Fibroblast of villous mesenchyme (primary cell): ENCODE measurements at regions not wholly inside any gene's neighbourhood (a gene's known extent, or its start where the extent isn't known, plus 50 kb on each side); places are given as distances from the start of the nearest gene placed in this dataset.

ENCODE experiments used
- DNase-seq: peaks from one replicate; pipeline ENCODE4 v3.0.0-alpha.2; 2010; ENCODE audit warnings: low read depth
- H3K4me3 ChIP-seq: 2 replicates; pipeline ENCODE4 v1.5.1; 2011; ENCODE audit warnings: low read depth, mild to moderate bottlenecking, low read length
- TF ChIP-seq, protein P1 (sequence below): IDR thresholded peaks from 2 replicates; pipeline ENCODE4 v1.5.1; 2012; ENCODE audit warnings: low read depth, mild to moderate bottlenecking, low read length; ENCODE audit not compliant: insufficient read depth

DNA sequence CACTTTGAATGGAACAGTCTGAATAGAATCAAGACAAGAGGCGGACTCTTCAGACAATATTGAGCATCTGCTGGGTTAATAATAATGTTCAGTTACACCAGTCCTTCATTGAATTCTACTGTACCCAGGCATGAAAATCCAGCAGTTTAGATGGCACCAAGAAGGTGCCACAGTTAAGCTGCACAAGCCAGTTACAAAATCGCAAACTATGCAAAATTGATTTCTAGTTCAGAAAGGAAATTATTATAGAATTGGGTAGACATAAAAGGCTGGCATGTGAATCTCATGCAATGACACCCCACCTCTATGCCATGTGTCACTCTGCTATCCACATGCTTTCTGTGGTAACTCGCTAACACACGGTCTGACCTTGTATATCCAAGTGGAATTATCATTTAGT, 105.8 kb upstream of the VCX3A start:
- no peak overlapping the region for H3K4me3 ChIP-seq
- no peak for DNase-seq
- TF ChIP-seq, protein P1, sequence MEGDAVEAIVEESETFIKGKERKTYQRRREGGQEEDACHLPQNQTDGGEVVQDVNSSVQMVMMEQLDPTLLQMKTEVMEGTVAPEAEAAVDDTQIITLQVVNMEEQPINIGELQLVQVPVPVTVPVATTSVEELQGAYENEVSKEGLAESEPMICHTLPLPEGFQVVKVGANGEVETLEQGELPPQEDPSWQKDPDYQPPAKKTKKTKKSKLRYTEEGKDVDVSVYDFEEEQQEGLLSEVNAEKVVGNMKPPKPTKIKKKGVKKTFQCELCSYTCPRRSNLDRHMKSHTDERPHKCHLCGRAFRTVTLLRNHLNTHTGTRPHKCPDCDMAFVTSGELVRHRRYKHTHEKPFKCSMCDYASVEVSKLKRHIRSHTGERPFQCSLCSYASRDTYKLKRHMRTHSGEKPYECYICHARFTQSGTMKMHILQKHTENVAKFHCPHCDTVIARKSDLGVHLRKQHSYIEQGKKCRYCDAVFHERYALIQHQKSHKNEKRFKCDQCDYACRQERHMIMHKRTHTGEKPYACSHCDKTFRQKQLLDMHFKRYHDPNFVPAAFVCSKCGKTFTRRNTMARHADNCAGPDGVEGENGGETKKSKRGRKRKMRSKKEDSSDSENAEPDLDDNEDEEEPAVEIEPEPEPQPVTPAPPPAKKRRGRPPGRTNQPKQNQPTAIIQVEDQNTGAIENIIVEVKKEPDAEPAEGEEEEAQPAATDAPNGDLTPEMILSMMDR = no peak

DNA sequence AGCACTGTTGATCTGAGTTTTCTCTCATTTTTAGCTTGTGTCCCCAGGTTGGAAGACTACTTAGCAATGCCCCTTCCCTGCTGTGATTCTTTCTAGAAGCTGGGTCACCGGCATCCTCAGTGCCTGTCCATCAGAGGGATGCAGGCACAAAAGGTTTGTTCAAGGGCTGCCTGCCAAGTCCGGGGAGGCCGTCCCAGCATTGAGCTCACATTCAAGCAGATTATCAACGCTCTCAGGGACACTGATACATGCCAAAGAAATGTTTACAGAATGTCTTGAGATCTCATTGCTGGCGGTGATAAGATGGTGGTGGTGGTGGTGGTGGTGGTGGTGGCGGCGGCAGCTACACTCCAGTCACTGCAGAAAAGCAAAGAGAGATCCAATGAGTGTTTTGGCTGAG, 79.6 kb upstream of the VCX3A start:
- TF ChIP-seq, protein P1 = no peak
- no peak for DNase-seq
- H3K4me3 ChIP-seq = no peak overlapping the region

DNA sequence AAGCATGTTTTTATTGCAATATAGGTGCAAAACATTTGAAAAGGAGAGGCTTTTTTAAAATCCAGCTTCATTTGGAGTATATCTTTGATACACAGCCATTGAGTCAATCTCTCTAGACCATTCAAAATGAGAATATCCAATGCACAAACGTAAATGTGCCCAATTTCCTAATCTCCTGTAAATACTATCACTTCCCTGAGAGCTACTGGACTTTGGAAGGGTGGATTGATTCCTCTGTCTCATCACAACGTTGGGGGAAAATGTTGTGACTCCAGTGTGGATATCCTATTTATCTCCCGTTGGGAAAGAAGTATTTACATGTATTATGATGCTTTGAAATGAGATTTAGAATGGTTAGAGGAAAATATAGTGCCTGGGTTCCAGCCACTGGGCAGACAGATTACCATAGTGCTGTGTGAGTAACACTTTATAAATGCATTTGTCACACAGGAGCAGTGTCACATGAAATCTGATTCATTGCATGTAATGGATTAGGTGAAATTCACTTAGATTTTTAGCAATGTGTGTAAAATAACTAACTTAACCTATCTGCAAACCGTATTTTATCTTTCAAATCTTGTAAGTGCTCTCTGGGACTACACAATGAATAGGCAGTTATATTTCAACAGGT, 64.4 kb upstream of the VCX3A start:
- TF ChIP-seq, protein P1 = no peak

More for the DNA sequence above, 64.4 kb upstream of the VCX3A start:
- H3K4me3 ChIP-seq = no peak overlapping the region
- DNase-seq = no peak
